Gastrocnemius medialis (tissue), 4 donors: ENCODE measurements at regions not wholly inside any gene's neighbourhood (a gene's known extent, or its start where the extent isn't known, plus 50 kb on each side); places are given as distances from the start of the nearest gene placed in this dataset.

ENCODE experiments used
- ATAC-seq, 2 donors: fragments of 150-250 bp; one replicate each; pipeline ENCODE4 v1.9.1; 2016
- DNase-seq, 2 donors: peaks; one replicate each; pipeline ENCODE4 v3.0.0-alpha.2; 2019
- H3K27ac ChIP-seq, 4 donors: fragments of 200-600 bp; sonication (generic); 1 replicate in 1 of 4; 2 replicates in 3 of 4; pipeline ENCODE4 v1.5.1; 2016 to 2018; ENCODE audit warnings: mild to moderate bottlenecking in 2 of 4, moderate library complexity in 1 of 4
- H3K27me3 ChIP-seq, 3 donors: fragments of 200-600 bp; sonication (generic) in 2 of 3; 1 replicate in 1 of 3; 2 replicates in 2 of 3; pipeline versions ENCODE4 v1.5.1 to v1.6.0; 2016 to 2019; ENCODE audit warnings: mild to moderate bottlenecking in 1 of 3, moderate library complexity in 1 of 3
- H3K36me3 ChIP-seq, 2 donors: fragments of 200-600 bp; sonication (generic) in 1 of 2; one replicate each; pipeline ENCODE4 v1.5.1; 2017 to 2018
- H3K4me1 ChIP-seq, 2 donors: fragments of 200-600 bp; sonication (generic) in 1 of 2; one replicate each; pipeline ENCODE4 v1.5.1; 2016 to 2017; ENCODE audit warnings: mild to moderate bottlenecking in 2 of 2
- H3K4me3 ChIP-seq, 4 donors: fragments of 200-600 bp; sonication (generic) in 3 of 4; 1 replicate in 1 of 4; 2 replicates in 3 of 4; pipeline ENCODE4 v1.5.1; 2016 to 2019; ENCODE audit warnings: mild to moderate bottlenecking in 2 of 4
- H3K9me3 ChIP-seq, 3 donors: fragments of 200-600 bp; sonication (generic) in 2 of 3; 1 replicate in 1 of 3; 2 replicates in 2 of 3; pipeline ENCODE4 v1.5.1; 2016 to 2019
- POLR2A ChIP-seq, 2 donors: fragments of 450-650 bp; IDR thresholded peaks; one replicate each; pipeline ENCODE4 v1.6.1; 2017; ENCODE audit warnings: antibody characterized with exemption in 2 of 2, mild to moderate bottlenecking in 2 of 2, moderate library complexity in 2 of 2
- in situ Hi-C, 4 donors: fragments of 200-750 bp; cut with MboI; loops; one replicate each; pipeline versions ENCODE4 v1.15.0 to v1.8.0; 2017; ENCODE audit warnings: low sequenced_read_pairs in 4 of 4
- intact Hi-C: fragments of 100-400 bp; cut with DNase I; formaldehyde crosslinking; loops from one replicate; pipeline ENCODE4 v1.15.1; 2023; ENCODE audit warnings: low total_unique reads
- TF ChIP-seq, protein P1 (sequence below), 5 experiments: fragments of 450-650 bp in 3 of 5; fragments of 200-600 bp in 2 of 5; sonication (generic) in 2 of 5; IDR thresholded peaks in 4 of 5; conservative IDR thresholded peaks in 1 of 5; 1 replicate in 4 of 5; 2 replicates in 1 of 5; pipeline ENCODE4 v1.5.1; 2016 to 2019; ENCODE audit warnings: antibody characterized with exemption in 5 of 5, mild to moderate bottlenecking in 3 of 5, moderate library complexity in 3 of 5

- Histone ChIP-seq H3K9me3 (no peaks in the 10 kb centered on the region), H3K27me3 (no peaks in the 10 kb centered on the region), H3K27ac (no peak overlapping the region), H3K4me3 (no peak overlapping the region), H3K36me3 (no peaks in the 10 kb centered on the region), H3K4me1 (no peaks in the 10 kb centered on the region)
- intact Hi-C loops = no loop called here
- DNase-seq = no peak
- in situ Hi-C loops = no loop called here
- TF ChIP-seq, protein P1, sequence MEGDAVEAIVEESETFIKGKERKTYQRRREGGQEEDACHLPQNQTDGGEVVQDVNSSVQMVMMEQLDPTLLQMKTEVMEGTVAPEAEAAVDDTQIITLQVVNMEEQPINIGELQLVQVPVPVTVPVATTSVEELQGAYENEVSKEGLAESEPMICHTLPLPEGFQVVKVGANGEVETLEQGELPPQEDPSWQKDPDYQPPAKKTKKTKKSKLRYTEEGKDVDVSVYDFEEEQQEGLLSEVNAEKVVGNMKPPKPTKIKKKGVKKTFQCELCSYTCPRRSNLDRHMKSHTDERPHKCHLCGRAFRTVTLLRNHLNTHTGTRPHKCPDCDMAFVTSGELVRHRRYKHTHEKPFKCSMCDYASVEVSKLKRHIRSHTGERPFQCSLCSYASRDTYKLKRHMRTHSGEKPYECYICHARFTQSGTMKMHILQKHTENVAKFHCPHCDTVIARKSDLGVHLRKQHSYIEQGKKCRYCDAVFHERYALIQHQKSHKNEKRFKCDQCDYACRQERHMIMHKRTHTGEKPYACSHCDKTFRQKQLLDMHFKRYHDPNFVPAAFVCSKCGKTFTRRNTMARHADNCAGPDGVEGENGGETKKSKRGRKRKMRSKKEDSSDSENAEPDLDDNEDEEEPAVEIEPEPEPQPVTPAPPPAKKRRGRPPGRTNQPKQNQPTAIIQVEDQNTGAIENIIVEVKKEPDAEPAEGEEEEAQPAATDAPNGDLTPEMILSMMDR (IDR thresholded peaks at IDR 0.05 in 4 of 5, conservative IDR thresholded peaks at IDR 0.05 in 1 of 5) = no peak
- no peak for TF ChIP-seq POLR2A (IDR thresholded peaks at IDR 0.05)
- ATAC-seq = no peak
Observed at GRCh38 chr2:147051248-147051647, 793.6 kb upstream of the ACVR2A start.

- H3K4me3 ChIP-seq = no peak overlapping the region
- TF ChIP-seq, protein P1 (IDR thresholded peaks at IDR 0.05 in 4 of 5, conservative IDR thresholded peaks at IDR 0.05 in 1 of 5) = no peak
- TF ChIP-seq POLR2A (IDR thresholded peaks at IDR 0.05) = no peak
- H3K27ac ChIP-seq = no peak overlapping the region
- no peak for DNase-seq
- in situ Hi-C loops = no loop called here
- no peaks in the 10 kb centered on the region for H3K36me3 ChIP-seq
- no peaks in the 10 kb centered on the region for H3K9me3 ChIP-seq
- intact Hi-C loops = no loop called here
- ATAC-seq = no peak
- no peaks in the 10 kb centered on the region for H3K27me3 ChIP-seq
- no peaks in the 10 kb centered on the region for H3K4me1 ChIP-seq
Observed at GRCh38 chr2:147049957-147050356, 794.9 kb upstream of the ACVR2A start.

DNA sequence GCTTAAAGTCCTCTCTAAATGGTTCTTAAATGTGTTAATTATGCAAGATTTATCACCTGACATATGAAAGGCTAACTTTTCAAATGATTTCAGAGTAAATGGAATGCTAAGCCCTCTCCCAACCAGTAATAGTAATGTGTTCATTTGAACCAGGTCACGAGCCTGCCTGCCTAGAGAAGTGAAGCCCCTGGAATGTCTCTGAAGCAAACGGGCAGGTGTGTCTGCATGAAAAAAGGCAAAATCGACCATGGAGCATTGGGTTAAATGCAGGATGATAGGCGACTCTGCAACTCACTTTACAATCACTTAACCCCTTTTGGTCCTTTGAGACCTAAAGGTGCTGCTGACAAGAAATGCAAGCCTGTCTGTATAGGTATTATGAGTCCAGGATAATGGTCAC is 798.4 kb upstream of the ACVR2A start:
- no peak for TF ChIP-seq POLR2A (IDR thresholded peaks at IDR 0.05)
- TF ChIP-seq, protein P1 (IDR thresholded peaks at IDR 0.05 in 4 of 5, conservative IDR thresholded peaks at IDR 0.05 in 1 of 5) = no peak
- no peaks in the 10 kb centered on the region for H3K36me3 ChIP-seq
- intact Hi-C loops (no loop called here), in situ Hi-C loops (no loop called here)
- H3K27ac ChIP-seq = no peak overlapping the region
- no peaks in the 10 kb centered on the region for H3K9me3 ChIP-seq
- H3K4me1 ChIP-seq = no peaks in the 10 kb centered on the region
- ATAC-seq (no peak), DNase-seq (no peak)
- no peak overlapping the region for H3K4me3 ChIP-seq
- H3K27me3 ChIP-seq = no peaks in the 10 kb centered on the region

DNA sequence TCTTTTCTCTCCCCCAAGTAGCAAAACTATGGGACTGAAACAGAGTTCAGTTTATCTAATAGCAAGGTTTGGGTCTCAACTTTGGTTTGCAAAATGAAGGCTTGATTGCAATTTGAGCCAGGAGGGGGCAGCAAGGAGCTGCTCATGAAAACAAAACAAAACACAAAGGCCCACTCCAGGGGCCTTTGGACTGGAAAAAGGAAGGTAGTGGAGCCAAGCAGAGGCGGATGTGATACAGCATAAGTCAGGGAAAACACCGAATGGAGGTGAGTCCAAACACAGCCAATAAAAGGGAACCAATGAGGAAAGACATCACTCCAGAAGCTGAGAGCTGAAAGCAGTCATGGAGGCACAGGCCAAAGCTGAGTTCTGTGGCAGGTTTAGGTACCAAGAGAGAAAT is 799.7 kb upstream of the ACVR2A start:
- in situ Hi-C loops (no loop called here), intact Hi-C loops (loop anchor here (2.0 kb wide), 1 partner anchor 866 kb away; no protein-coding TSS in a partner anchor)
- DNase-seq (peak in 1 of 2 donors; percentile 15), ATAC-seq (no peak)
- Histone ChIP-seq H3K27me3 (no peaks in the 10 kb centered on the region), H3K4me1 (no peaks in the 10 kb centered on the region), H3K4me3 (no peak overlapping the region), H3K27ac (no peak overlapping the region), H3K36me3 (no peaks in the 10 kb centered on the region), H3K9me3 (no peaks in the 10 kb centered on the region)
- TF ChIP-seq, protein P1 (IDR thresholded peaks at IDR 0.05 in 4 of 5, conservative IDR thresholded peaks at IDR 0.05 in 1 of 5) = peak in 4 of 5 experiments; percentile 18 to 58 (median 42)
- TF ChIP-seq POLR2A (IDR thresholded peaks at IDR 0.05) = no peak

- DNase-seq (no peak), ATAC-seq (no peak)
- Histone ChIP-seq H3K4me1 (no peaks in the 10 kb centered on the region), H3K36me3 (no peaks in the 10 kb centered on the region), H3K27ac (no peak overlapping the region), H3K9me3 (no peaks in the 10 kb centered on the region), H3K4me3 (no peak overlapping the region), H3K27me3 (no peaks in the 10 kb centered on the region)
- in situ Hi-C loops = no loop called here
- TF ChIP-seq, protein P1 (IDR thresholded peaks at IDR 0.05 in 4 of 5, conservative IDR thresholded peaks at IDR 0.05 in 1 of 5) = no peak
- TF ChIP-seq POLR2A (IDR thresholded peaks at IDR 0.05) = no peak
- intact Hi-C loops = no loop called here
Observed at GRCh38 chr2:147041121-147041494, 803.7 kb upstream of the ACVR2A start.
